SJCRH30 (cell line): ENCODE measurements at regions not wholly inside any gene's neighbourhood (a gene's known extent, or its start where the extent isn't known, plus 50 kb on each side); places are given as distances from the start of the nearest gene placed in this dataset.
A peak's percentile ranks its signal among the peaks of the same experiment; 100 is the strongest.
"Not testable (repeated sequence)": the region's sequence is repeated elsewhere in the genome, so short reads cannot be mapped to it uniquely, and the experiment has no call there.

Source experiments
- DNase-seq, 2 experiments: peaks; one replicate each; pipeline ENCODE4 v3.0.0-alpha.2; 2015 to 2020
- H3K27ac ChIP-seq: fragments of 250-450 bp; sonication (Bioruptor Pico); 2 replicates; pipeline ENCODE4 v1.5.1; 2020; ENCODE audit warnings: mild to moderate bottlenecking, moderate library complexity
- H3K27me3 ChIP-seq: fragments of 250-450 bp; sonication (Bioruptor Pico); 2 replicates; pipeline ENCODE4 v1.5.1; 2020; ENCODE audit warnings: mild to moderate bottlenecking, moderate library complexity
- H3K36me3 ChIP-seq: fragments of 250-450 bp; sonication (Bioruptor Pico); 2 replicates; pipeline ENCODE4 v1.5.1; 2020; ENCODE audit warnings: mild to moderate bottlenecking, moderate library complexity
- H3K4me1 ChIP-seq: fragments of 250-450 bp; sonication (Bioruptor Pico); 2 replicates; pipeline ENCODE4 v1.5.1; 2020; ENCODE audit warnings: mild to moderate bottlenecking, moderate library complexity
- H3K4me3 ChIP-seq: fragments of 250-450 bp; sonication (Bioruptor Pico); 2 replicates; pipeline ENCODE4 v1.5.1; 2020; ENCODE audit warnings: mild to moderate bottlenecking, moderate library complexity
- H3K9me3 ChIP-seq: fragments of 250-450 bp; sonication (Bioruptor Pico); replicated peaks from 2 replicates; pipeline ENCODE4 v1.5.1; 2020; ENCODE audit warnings: mild to moderate bottlenecking, moderate library complexity

GRCh38 chr1:233750139-233750538 lies 136.2 kb downstream of the KCNK1 start:
- Histone ChIP-seq H3K27me3 (no peaks in the 10 kb centered on the region), H3K9me3 (no peaks in the 10 kb centered on the region), H3K27ac (no peak overlapping the region), H3K4me1 (no peaks in the 10 kb centered on the region), H3K36me3 (no peaks in the 10 kb centered on the region), H3K4me3 (no peak overlapping the region)
- DNase-seq: no peak

GRCh38 chr1:233759665-233760064 lies 144.8 kb upstream of the SLC35F3 start:
- Histone ChIP-seq H3K36me3 (no peaks in the 10 kb centered on the region), H3K27me3 (no peaks in the 10 kb centered on the region), H3K4me1 (no peaks in the 10 kb centered on the region), H3K4me3 (no peak overlapping the region), H3K9me3 (no peaks in the 10 kb centered on the region), H3K27ac (no peak overlapping the region)
- DNase-seq: no peak

- not testable (repeated sequence) for H3K36me3 ChIP-seq, H3K27me3 ChIP-seq, H3K27ac ChIP-seq
Measured at GRCh38 chr1:233764304-233764703, 140.2 kb upstream of the SLC35F3 start.

GRCh38 chr1:233777566-233777965 lies 126.9 kb upstream of the SLC35F3 start:
- Histone ChIP-seq H3K27ac (no peak overlapping the region), H3K36me3 (no peaks in the 10 kb centered on the region), H3K9me3 (no peaks in the 10 kb centered on the region), H3K4me3 (no peak overlapping the region), H3K4me1 (no peaks in the 10 kb centered on the region), H3K27me3 (no peaks in the 10 kb centered on the region)
- no peak for DNase-seq

More at GRCh38 chr1:233764304-233764703, 140.2 kb upstream of the SLC35F3 start:
- H3K9me3 ChIP-seq, H3K4me1 ChIP-seq, DNase-seq, H3K4me3 ChIP-seq: not testable (repeated sequence)

- H3K27ac ChIP-seq: no peak overlapping the region
- no peaks in the 10 kb centered on the region for H3K27me3 ChIP-seq
- H3K4me1 ChIP-seq: no peaks in the 10 kb centered on the region
- H3K36me3 ChIP-seq: no peaks in the 10 kb centered on the region
- no peaks in the 10 kb centered on the region for H3K9me3 ChIP-seq
- DNase-seq: no peak
- H3K4me3 ChIP-seq: no peak overlapping the region
Measured at GRCh38 chr1:233780049-233780448, 124.4 kb upstream of the SLC35F3 start.

- DNase-seq: no peak
- Histone ChIP-seq H3K27me3 (no peaks in the 10 kb centered on the region), H3K4me1 (no peaks in the 10 kb centered on the region), H3K4me3 (no peak overlapping the region), H3K27ac (no peak overlapping the region), H3K9me3 (no peaks in the 10 kb centered on the region), H3K36me3 (no peaks in the 10 kb centered on the region)
Measured at GRCh38 chr1:233782937-233783586, 121.4 kb upstream of the SLC35F3 start.

GRCh38 chr1:233787599-233787998 lies 116.9 kb upstream of the SLC35F3 start:
- Histone ChIP-seq H3K27me3 (no peaks in the 10 kb centered on the region), H3K4me1 (no peaks in the 10 kb centered on the region), H3K9me3 (no peaks in the 10 kb centered on the region), H3K36me3 (no peaks in the 10 kb centered on the region), H3K27ac (no peak overlapping the region), H3K4me3 (no peak overlapping the region)
- no peak for DNase-seq

GRCh38 chr1:233788687-233789086 lies 115.8 kb upstream of the SLC35F3 start:
- H3K27me3 ChIP-seq: no peaks in the 10 kb centered on the region
- H3K4me1 ChIP-seq: no peaks in the 10 kb centered on the region
- DNase-seq: no peak
- H3K9me3 ChIP-seq: no peaks in the 10 kb centered on the region
- no peak overlapping the region for H3K4me3 ChIP-seq
- H3K27ac ChIP-seq: no peak overlapping the region
- H3K36me3 ChIP-seq: no peaks in the 10 kb centered on the region

- Histone ChIP-seq H3K4me1 (no peaks in the 10 kb centered on the region), H3K27ac (no peak overlapping the region), H3K27me3 (no peaks in the 10 kb centered on the region), H3K9me3 (peaks cover 3% of the 10 kb centered on the region; the same call in 1 of the 2 replicates), H3K4me3 (no peak overlapping the region), H3K36me3 (no peaks in the 10 kb centered on the region)
- no peak for DNase-seq
Measured at GRCh38 chr1:233790121-233790520, 114.4 kb upstream of the SLC35F3 start.

- Histone ChIP-seq H3K9me3 (peaks cover 3% of the 10 kb centered on the region; the same call in 1 of the 2 replicates), H3K36me3 (no peaks in the 10 kb centered on the region), H3K27me3 (no peaks in the 10 kb centered on the region), H3K4me3 (no peak overlapping the region), H3K27ac (no peak overlapping the region), H3K4me1 (no peaks in the 10 kb centered on the region)
- DNase-seq: peak; percentile 11 to 70
Measured at GRCh38 chr1:233790662-233791371, 113.7 kb upstream of the SLC35F3 start.

GRCh38 chr1:233791372-233791703 lies 113.1 kb upstream of the SLC35F3 start:
- no peak for DNase-seq
- Histone ChIP-seq H3K9me3 (peaks cover 3% of the 10 kb centered on the region; the same call in 1 of the 2 replicates), H3K27ac (no peak overlapping the region), H3K27me3 (no peaks in the 10 kb centered on the region), H3K4me1 (no peaks in the 10 kb centered on the region), H3K4me3 (no peak overlapping the region), H3K36me3 (no peaks in the 10 kb centered on the region)

- Histone ChIP-seq H3K36me3 (no peaks in the 10 kb centered on the region), H3K27ac (no peak overlapping the region), H3K9me3 (peaks cover 3% of the 10 kb centered on the region; the same call in 1 of the 2 replicates), H3K27me3 (no peaks in the 10 kb centered on the region), H3K4me3 (no peak overlapping the region), H3K4me1 (no peaks in the 10 kb centered on the region)
- no peak for DNase-seq
Measured at GRCh38 chr1:233791721-233792120, 112.8 kb upstream of the SLC35F3 start.

- H3K9me3 ChIP-seq: peaks cover 3% of the 10 kb centered on the region; the same call in 1 of the 2 replicates
- no peak for DNase-seq
- H3K4me1 ChIP-seq: no peaks in the 10 kb centered on the region
- no peak overlapping the region for H3K27ac ChIP-seq
- H3K27me3 ChIP-seq: no peaks in the 10 kb centered on the region
- H3K36me3 ChIP-seq: no peaks in the 10 kb centered on the region
- no peak overlapping the region for H3K4me3 ChIP-seq
Measured at GRCh38 chr1:233794863-233795262, 109.6 kb upstream of the SLC35F3 start.

- Histone ChIP-seq H3K36me3 (no peaks in the 10 kb centered on the region), H3K4me3 (no peak overlapping the region), H3K9me3 (peaks cover 3% of the 10 kb centered on the region; the same call in 1 of the 2 replicates), H3K27me3 (no peaks in the 10 kb centered on the region), H3K27ac (no peak overlapping the region), H3K4me1 (no peaks in the 10 kb centered on the region)
- no peak for DNase-seq
Measured at GRCh38 chr1:233796146-233796783, 108.2 kb upstream of the SLC35F3 start.

GRCh38 chr1:233802611-233803010 lies 101.9 kb upstream of the SLC35F3 start:
- H3K4me3 ChIP-seq: no peak overlapping the region
- H3K9me3 ChIP-seq: no peaks in the 10 kb centered on the region
- H3K4me1 ChIP-seq: no peaks in the 10 kb centered on the region
- H3K36me3 ChIP-seq: no peaks in the 10 kb centered on the region
- H3K27me3 ChIP-seq: no peaks in the 10 kb centered on the region
- H3K27ac ChIP-seq: no peak overlapping the region
- no peak for DNase-seq
